CD4-positive, alpha-beta T cell (primary cell): ENCODE measurements at regions not wholly inside any gene's neighbourhood (a gene's known extent, or its start where the extent isn't known, plus 50 kb on each side); places are given as distances from the start of the nearest gene placed in this dataset.

Source experiments
- ATAC-seq: fragments of 200-7000 bp; cut with Tn5 transposase; one replicate; pipeline ENCODE4 v1.10.0; 2022; ENCODE audit warnings: mild to moderate bottlenecking; ENCODE audit not compliant: poor library complexity
- CTCF ChIA-PET: fragments of 350-600 bp; sonication (Branson Sonifier 250); formaldehyde crosslinking; loops from one replicate; lab custom pipeline; 2021; ENCODE audit warnings: antibody characterized with exemption, inconsistent platforms; lab: Charles Lee
- POLR2A ChIA-PET: fragments of 350-600 bp; sonication (Branson Sonifier 250); formaldehyde crosslinking; loops from one replicate; lab custom pipeline; 2021; ENCODE audit warnings: antibody characterized with exemption, inconsistent platforms; lab: Charles Lee
- DNase-seq, 14 experiments: peaks; one replicate each; pipeline ENCODE4 v3.0.0-alpha.2; 2013 to 2020; ENCODE audit warnings: mixed read lengths in 2 of 14
- H3K27ac ChIP-seq, 2 donors: one replicate each; pipeline versions ENCODE4 v1.5.1 to v1.7.0; 2013; ENCODE audit warnings: low read length in 2 of 2, low read depth in 1 of 2, mild to moderate bottlenecking in 1 of 2
- H3K27me3 ChIP-seq, 2 experiments: 1 replicate in 1 of 2; 2 replicates in 1 of 2; pipeline versions ENCODE4 v1.6.1 to v1.7.0; 2013; ENCODE audit warnings: low read length in 2 of 2, control low read depth in 1 of 2, mild to moderate bottlenecking in 1 of 2, moderate library complexity in 1 of 2; ENCODE audit not compliant: insufficient read depth in 2 of 2, control insufficient read depth in 1 of 2
- H3K36me3 ChIP-seq: one replicate; pipeline ENCODE4 v1.6.1; 2013; ENCODE audit warnings: low read length, control low read depth; ENCODE audit not compliant: insufficient read depth
- H3K4me1 ChIP-seq: one replicate; pipeline ENCODE4 v1.6.1; 2013; ENCODE audit warnings: low read length, control low read depth; ENCODE audit not compliant: insufficient read depth
- H3K4me3 ChIP-seq: one replicate; pipeline ENCODE4 v1.5.1; 2013; ENCODE audit warnings: mild to moderate bottlenecking, low read length, moderate library complexity
- H3K9me3 ChIP-seq, 2 experiments: 1 replicate in 1 of 2; 2 replicates in 1 of 2; pipeline versions ENCODE4 v1.6.1 to v1.7.0; 2013; ENCODE audit warnings: low read length in 2 of 2, mild to moderate bottlenecking in 2 of 2, control low read depth in 1 of 2, moderate library complexity in 1 of 2; ENCODE audit not compliant: control insufficient read depth in 1 of 2, insufficient read depth in 1 of 2
- H3K27ac Mint-ChIP-seq: one replicate; pipeline ENCODE4 v1.8.0; 2020; ENCODE audit warnings: mixed read lengths
- H3K27me3 Mint-ChIP-seq: one replicate; pipeline ENCODE4 v1.8.0; 2021; ENCODE audit warnings: mixed read lengths
- H3K36me3 Mint-ChIP-seq: one replicate; pipeline ENCODE4 v1.8.0; 2021; ENCODE audit warnings: low read depth, mixed read lengths
- H3K4me1 Mint-ChIP-seq: one replicate; pipeline ENCODE4 v1.8.0; 2021; ENCODE audit warnings: low read depth, mixed read lengths
- H3K4me3 Mint-ChIP-seq: one replicate; pipeline ENCODE4 v1.8.0; 2020; ENCODE audit warnings: mild to moderate bottlenecking, mixed read lengths
- H3K9me3 Mint-ChIP-seq: one replicate; pipeline ENCODE4 v1.8.0; 2020; ENCODE audit warnings: mixed read lengths
- CTCF ChIP-seq: fragments of 200-600 bp; IDR thresholded peaks from one replicate; pipeline ENCODE4 v1.8.0; 2022; ENCODE audit warnings: antibody characterized with exemption, mild to moderate bottlenecking
- intact Hi-C, 2 experiments: fragments of 100-400 bp; cut with DNase I in 1 of 2; cut with micrococcal nuclease in 1 of 2; formaldehyde crosslinking; loops; one replicate each; pipeline versions ENCODE4 v1.15.1 to v1.9.0; 2023 to 2025; cut with DNase I, micrococcal nuclease

- CTCF ChIA-PET, result no interaction called here
- no peak overlapping the region for H3K4me3 Mint-ChIP-seq
These were observed 216.2 kb downstream of the DUSP6 start for GRCh38 chr12:89135976-89136634.

GRCh38 chr12:89134213-89134770 is 218.0 kb downstream of the DUSP6 start:
- no peak for ATAC-seq
- POLR2A ChIA-PET, result no interaction called here
- no peaks in the 10 kb centered on the region for H3K27me3 Mint-ChIP-seq

More at GRCh38 chr12:89135976-89136634, 216.2 kb downstream of the DUSP6 start:
- H3K9me3 Mint-ChIP-seq, result no peaks in the 10 kb centered on the region
- H3K27me3 ChIP-seq, result no peaks in the 10 kb centered on the region
- no peaks in the 10 kb centered on the region for H3K36me3 ChIP-seq
- peak in 2 of 14 experiments; percentile 30 to 54 for DNase-seq
- H3K27ac Mint-ChIP-seq, result no peak overlapping the region
- POLR2A ChIA-PET, result no interaction called here
- no peaks in the 10 kb centered on the region for H3K27me3 Mint-ChIP-seq
- H3K27ac ChIP-seq, result no peak overlapping the region
- H3K9me3 ChIP-seq, result no peaks in the 10 kb centered on the region
- no peak for ATAC-seq
- no peaks in the 10 kb centered on the region for H3K4me1 Mint-ChIP-seq
- no peak overlapping the region for H3K4me3 ChIP-seq
- TF ChIP-seq CTCF, result no peak
- no peaks in the 10 kb centered on the region for H3K36me3 Mint-ChIP-seq
- no peaks in the 10 kb centered on the region for H3K4me1 ChIP-seq
- intact Hi-C loops, result no loop called here

GRCh38 chr12:89129167-89129870 is 223.0 kb downstream of the DUSP6 start:
- no peaks in the 10 kb centered on the region for H3K4me1 ChIP-seq
- Mint-ChIP-seq H3K9me3 (no peaks in the 10 kb centered on the region), H3K36me3 (no peaks in the 10 kb centered on the region), H3K27me3 (no peaks in the 10 kb centered on the region), H3K4me3 (no peak overlapping the region), H3K4me1 (no peaks in the 10 kb centered on the region), H3K27ac (no peak overlapping the region)
- intact Hi-C loops, result no loop called here
- no peaks in the 10 kb centered on the region for H3K36me3 ChIP-seq
- H3K27ac ChIP-seq, result no peak overlapping the region
- POLR2A ChIA-PET, result interaction anchor here (0.6 kb wide), 1 partner anchor 267 kb away, joined by 3 read pairs; no protein-coding TSS in a partner anchor
- ATAC-seq, result no peak
- H3K27me3 ChIP-seq, result no peaks in the 10 kb centered on the region
- CTCF ChIA-PET, result no interaction called here
- no peak overlapping the region for H3K4me3 ChIP-seq
- DNase-seq, result no peak
- no peak for TF ChIP-seq CTCF
- no peaks in the 10 kb centered on the region for H3K9me3 ChIP-seq

More at GRCh38 chr12:89134213-89134770, 218.0 kb downstream of the DUSP6 start:
- H3K9me3 Mint-ChIP-seq, result no peaks in the 10 kb centered on the region
- DNase-seq, result no peak
- TF ChIP-seq CTCF, result no peak
- CTCF ChIA-PET, result no interaction called here
- H3K27ac ChIP-seq, result no peak overlapping the region
- H3K36me3 ChIP-seq, result no peaks in the 10 kb centered on the region
- no peak overlapping the region for H3K4me3 Mint-ChIP-seq
- H3K4me1 Mint-ChIP-seq, result no peaks in the 10 kb centered on the region
- H3K27me3 ChIP-seq, result no peaks in the 10 kb centered on the region
- no peaks in the 10 kb centered on the region for H3K9me3 ChIP-seq
- no peak overlapping the region for H3K27ac Mint-ChIP-seq
- intact Hi-C loops, result no loop called here
- H3K4me3 ChIP-seq, result no peak overlapping the region
- no peaks in the 10 kb centered on the region for H3K36me3 Mint-ChIP-seq
- H3K4me1 ChIP-seq, result no peaks in the 10 kb centered on the region
